Prostate gland (tissue), 2 donors: ENCODE measurements at regions not wholly inside any gene's neighbourhood (a gene's known extent, or its start where the extent isn't known, plus 50 kb on each side); places are given as distances from the start of the nearest gene placed in this dataset.

ENCODE experiments used
- CTCF ChIP-seq, 4 experiments: fragments of 200-600 bp in 2 of 4; fragments of 450-650 bp in 2 of 4; sonication (generic) in 2 of 4; IDR thresholded peaks; 1 replicate in 3 of 4; 2 replicates in 1 of 4; pipeline ENCODE4 v1.5.1; 2016 to 2019; ENCODE audit warnings: antibody characterized with exemption in 4 of 4, mild to moderate bottlenecking in 2 of 4, moderate library complexity in 2 of 4
- POLR2A ChIP-seq: fragments of 450-650 bp; IDR thresholded peaks from one replicate; pipeline ENCODE4 v1.6.1; 2016; ENCODE audit warnings: antibody characterized with exemption, mild to moderate bottlenecking
- POLR2AphosphoS5 ChIP-seq: sonication (generic); formaldehyde crosslinking; IDR thresholded peaks from one replicate; pipeline ENCODE4 v1.6.1; 2017; ENCODE audit warnings: antibody characterized with exemption

GRCh38 chr3:61466357-61466756 lies 95.0 kb upstream of the PTPRG start:
- TF ChIP-seq POLR2AphosphoS5 (no peak), POLR2A (no peak), CTCF (IDR thresholded peaks at IDR 0.05) (no peak)
